ENCODE measurements at regions not wholly inside any gene's neighbourhood (a gene's known extent, or its start where the extent isn't known, plus 50 kb on each side); places are given as distances from the start of the nearest gene placed in this dataset.

DNA sequence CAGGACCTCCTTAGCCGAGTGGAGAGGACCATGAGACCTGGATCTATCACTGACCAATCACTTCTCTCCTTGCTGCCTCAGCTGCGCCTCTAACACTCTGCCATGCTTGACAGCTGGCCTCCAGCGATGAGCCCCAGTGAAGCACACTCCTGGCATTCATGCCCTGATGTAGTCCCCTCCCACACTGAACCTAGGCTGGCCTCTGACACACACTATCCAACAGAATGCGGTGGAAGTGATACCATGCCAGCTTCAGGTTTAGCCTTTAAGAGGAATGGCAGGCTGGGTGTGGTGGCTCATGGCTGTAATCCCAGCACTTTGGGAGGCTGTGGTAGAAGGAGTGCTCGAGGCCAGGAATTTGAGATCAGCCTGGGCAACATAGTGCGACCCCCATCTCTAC, 73.7 kb upstream of the LAPTM4A start:
- no peak for TF ChIP-seq YY1 (IDR thresholded peaks at IDR 0.05; ENCODE audit: low read depth)
- no peak for TF ChIP-seq SMC3 (IDR thresholded peaks at IDR 0.05; ENCODE audit: low read depth, low read length)
- no peak for TF ChIP-seq FOXJ3 (CRISPR knock-in tag; IDR thresholded peaks at IDR 0.05)
- TF ChIP-seq NFIC (IDR thresholded peaks at IDR 0.05; ENCODE audit: borderline replicate concordance): no peak
- TF ChIP-seq GATA2 (CRISPR knock-in tag; IDR thresholded peaks at IDR 0.05): no peak
- Histone ChIP-seq H3K9me2 (no peaks in the 10 kb centered on the region), H3K27me3 (ENCODE audit: insufficient read depth) (no peaks in the 10 kb centered on the region), H3K79me2 (ENCODE audit: insufficient read depth) (no peaks in the 10 kb centered on the region), H3K9me3 (no peaks in the 10 kb centered on the region), H3K4me3 (ENCODE audit: low read depth in 2 of 2, low read length in 1 of 2) (no peak overlapping the region), H2AFZ (ENCODE audit: low read depth) (no peak overlapping the region), H3K4me1 (ENCODE audit: control insufficient read depth in 1 of 2, insufficient read depth in 2 of 2, low read depth in 1 of 2, low read length in 1 of 2) (no peaks in the 10 kb centered on the region; a peak in 1 of 4 replicates), H3K36me3 (replicated peaks in 1 of 2; ENCODE audit: control insufficient read depth in 1 of 2, insufficient read depth in 2 of 2, low read length in 1 of 2) (no peaks in the 10 kb centered on the region), H3K9ac (no peak overlapping the region), H3K27ac (ENCODE audit: low read depth in 2 of 2, low read length in 1 of 2) (no peak overlapping the region), H3F3A (replicated peaks; ENCODE audit: insufficient read depth) (no peaks in the 10 kb centered on the region), H4K20me1 (ENCODE audit: insufficient read depth) (no peaks in the 10 kb centered on the region), H3K4me2 (no peak overlapping the region)
- POLR2A ChIA-PET: no interaction called here
- no peak for DNase-seq
- CTCF ChIA-PET: interaction anchor here (1.0 to 2.7 kb wide), 5 partner anchors 10 to 178 kb away, joined by 3 to 23 read pairs (median 3); no protein-coding TSS in a partner anchor
- WGBS (ENCODE audit: low lambda C conversion rate): 72% methylated on average over 6 of the region's 6 CpGs

DNA sequence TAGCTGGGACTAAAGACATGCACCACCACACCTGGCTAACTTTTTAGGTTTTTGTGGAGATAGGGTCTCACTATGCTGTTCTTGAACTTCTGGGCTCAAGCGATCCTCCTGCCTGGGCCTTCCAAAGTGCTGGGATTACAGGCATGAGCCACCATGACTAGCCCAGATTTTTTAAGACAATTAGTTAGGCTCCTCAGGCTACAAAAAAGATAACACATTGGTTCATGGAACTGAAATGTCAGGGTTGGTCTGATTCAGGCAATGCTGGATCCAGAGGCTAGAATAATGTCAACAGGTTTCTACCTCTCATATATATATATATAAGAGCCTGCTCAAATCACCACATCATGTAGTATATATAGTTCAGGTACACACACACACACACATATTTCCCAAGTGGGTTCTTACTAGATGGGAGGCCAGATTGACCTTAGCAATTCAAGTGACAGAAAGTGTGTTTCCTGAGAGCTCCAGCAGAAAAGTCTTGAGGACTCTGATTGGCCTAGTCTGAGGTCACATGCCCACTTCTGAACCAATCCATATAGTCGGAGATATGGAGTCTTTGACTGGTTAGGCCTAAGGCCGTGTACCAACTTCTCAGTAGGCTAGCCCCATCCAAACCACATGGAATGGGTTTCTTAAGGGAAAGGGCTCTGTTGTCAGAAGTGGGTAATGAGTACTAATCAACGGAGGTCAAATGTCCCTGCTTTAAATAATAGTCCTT, 72.6 kb upstream of the LAPTM4A start:
- Histone ChIP-seq H3K4me1 (ENCODE audit: control insufficient read depth in 1 of 2, insufficient read depth in 2 of 2, low read depth in 1 of 2, low read length in 1 of 2) (no peaks in the 10 kb centered on the region), H3K9ac (no peak overlapping the region), H2AFZ (ENCODE audit: low read depth) (no peak overlapping the region), H3K4me3 (ENCODE audit: low read depth in 2 of 2, low read length in 1 of 2) (no peak overlapping the region), H3K27me3 (ENCODE audit: insufficient read depth) (no peaks in the 10 kb centered on the region), H3F3A (replicated peaks; ENCODE audit: insufficient read depth) (no peaks in the 10 kb centered on the region), H3K4me2 (no peak overlapping the region), H3K36me3 (replicated peaks in 1 of 2; ENCODE audit: control insufficient read depth in 1 of 2, insufficient read depth in 2 of 2, low read length in 1 of 2) (no peaks in the 10 kb centered on the region), H3K27ac (ENCODE audit: low read depth in 2 of 2, low read length in 1 of 2) (no peak overlapping the region), H3K79me2 (ENCODE audit: insufficient read depth) (no peaks in the 10 kb centered on the region), H3K9me3 (no peaks in the 10 kb centered on the region), H3K9me2 (no peaks in the 10 kb centered on the region), H4K20me1 (ENCODE audit: insufficient read depth) (no peaks in the 10 kb centered on the region)
- POLR2A ChIA-PET: no interaction called here
- TF ChIP-seq ELF1 (IDR thresholded peaks at IDR 0.05): no peak
- TF ChIP-seq, protein P1, sequence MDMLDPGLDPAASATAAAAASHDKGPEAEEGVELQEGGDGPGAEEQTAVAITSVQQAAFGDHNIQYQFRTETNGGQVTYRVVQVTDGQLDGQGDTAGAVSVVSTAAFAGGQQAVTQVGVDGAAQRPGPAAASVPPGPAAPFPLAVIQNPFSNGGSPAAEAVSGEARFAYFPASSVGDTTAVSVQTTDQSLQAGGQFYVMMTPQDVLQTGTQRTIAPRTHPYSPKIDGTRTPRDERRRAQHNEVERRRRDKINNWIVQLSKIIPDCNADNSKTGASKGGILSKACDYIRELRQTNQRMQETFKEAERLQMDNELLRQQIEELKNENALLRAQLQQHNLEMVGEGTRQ (IDR thresholded peaks at IDR 0.05; ENCODE audit: borderline replicate concordance, low read depth, low read length): no peak
- TF ChIP-seq, protein P2, sequence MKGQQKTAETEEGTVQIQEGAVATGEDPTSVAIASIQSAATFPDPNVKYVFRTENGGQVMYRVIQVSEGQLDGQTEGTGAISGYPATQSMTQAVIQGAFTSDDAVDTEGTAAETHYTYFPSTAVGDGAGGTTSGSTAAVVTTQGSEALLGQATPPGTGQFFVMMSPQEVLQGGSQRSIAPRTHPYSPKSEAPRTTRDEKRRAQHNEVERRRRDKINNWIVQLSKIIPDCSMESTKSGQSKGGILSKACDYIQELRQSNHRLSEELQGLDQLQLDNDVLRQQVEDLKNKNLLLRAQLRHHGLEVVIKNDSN (IDR thresholded peaks at IDR 0.05; ENCODE audit: borderline replicate concordance, low read depth): peak; percentile 45; the same call in 1 of the 2 replicates
- TF ChIP-seq MEF2A (IDR thresholded peaks at IDR 0.05; ENCODE audit: borderline replicate concordance, low read depth): no peak
- no peak for DNase-seq
- CTCF ChIA-PET: interaction anchor here (1.0 to 2.7 kb wide), 5 partner anchors 11 to 167 kb away, joined by 3 to 23 read pairs (median 5); no protein-coding TSS in a partner anchor
- 86% methylated on average over 4 of the region's 4 CpGs for WGBS (ENCODE audit: low lambda C conversion rate)

DNA sequence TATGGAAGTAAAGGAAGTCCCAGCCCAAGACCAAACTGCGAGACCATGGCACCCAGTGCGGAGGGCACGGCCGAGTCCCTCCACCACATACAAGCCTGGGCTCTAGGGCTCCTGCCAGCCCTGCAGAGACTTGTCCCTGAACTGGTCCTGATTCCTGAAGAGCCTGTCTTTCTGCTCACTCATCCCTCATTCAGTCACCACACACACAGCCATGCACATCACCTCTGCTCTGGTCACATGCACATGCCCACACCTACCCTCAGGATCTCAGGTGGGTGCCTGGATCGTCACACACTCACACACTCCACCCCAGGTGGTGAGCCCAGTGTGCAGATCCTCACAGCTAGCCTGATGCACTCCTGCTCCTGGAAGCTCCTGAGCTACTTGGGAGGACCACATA, 71.4 kb upstream of the LAPTM4A start:
- Histone ChIP-seq H3K27ac (ENCODE audit: low read depth in 2 of 2, low read length in 1 of 2) (no peak overlapping the region), H3K4me2 (no peak overlapping the region), H3K27me3 (ENCODE audit: insufficient read depth) (no peaks in the 10 kb centered on the region), H3K36me3 (replicated peaks in 1 of 2; ENCODE audit: control insufficient read depth in 1 of 2, insufficient read depth in 2 of 2, low read length in 1 of 2) (no peaks in the 10 kb centered on the region), H2AFZ (ENCODE audit: low read depth) (no peak overlapping the region), H3K4me1 (ENCODE audit: control insufficient read depth in 1 of 2, insufficient read depth in 2 of 2, low read depth in 1 of 2, low read length in 1 of 2) (no peaks in the 10 kb centered on the region), H3K9ac (no peak overlapping the region), H3K9me2 (no peaks in the 10 kb centered on the region), H3F3A (replicated peaks; ENCODE audit: insufficient read depth) (no peaks in the 10 kb centered on the region), H3K4me3 (ENCODE audit: low read depth in 2 of 2, low read length in 1 of 2) (no peak overlapping the region), H4K20me1 (ENCODE audit: insufficient read depth) (no peaks in the 10 kb centered on the region), H3K79me2 (ENCODE audit: insufficient read depth) (no peaks in the 10 kb centered on the region), H3K9me3 (no peaks in the 10 kb centered on the region)
- ChIA-PET CTCF (interaction anchor here (0.9 to 2.9 kb wide), 5 partner anchors 9 to 168 kb away, joined by 3 to 13 read pairs (median 3); no protein-coding TSS in a partner anchor), POLR2A (no interaction called here)
- 86% methylated on average over 5 of the region's 5 CpGs for WGBS (ENCODE audit: low lambda C conversion rate)
- no peak for DNase-seq
- TF ChIP-seq, protein P3, sequence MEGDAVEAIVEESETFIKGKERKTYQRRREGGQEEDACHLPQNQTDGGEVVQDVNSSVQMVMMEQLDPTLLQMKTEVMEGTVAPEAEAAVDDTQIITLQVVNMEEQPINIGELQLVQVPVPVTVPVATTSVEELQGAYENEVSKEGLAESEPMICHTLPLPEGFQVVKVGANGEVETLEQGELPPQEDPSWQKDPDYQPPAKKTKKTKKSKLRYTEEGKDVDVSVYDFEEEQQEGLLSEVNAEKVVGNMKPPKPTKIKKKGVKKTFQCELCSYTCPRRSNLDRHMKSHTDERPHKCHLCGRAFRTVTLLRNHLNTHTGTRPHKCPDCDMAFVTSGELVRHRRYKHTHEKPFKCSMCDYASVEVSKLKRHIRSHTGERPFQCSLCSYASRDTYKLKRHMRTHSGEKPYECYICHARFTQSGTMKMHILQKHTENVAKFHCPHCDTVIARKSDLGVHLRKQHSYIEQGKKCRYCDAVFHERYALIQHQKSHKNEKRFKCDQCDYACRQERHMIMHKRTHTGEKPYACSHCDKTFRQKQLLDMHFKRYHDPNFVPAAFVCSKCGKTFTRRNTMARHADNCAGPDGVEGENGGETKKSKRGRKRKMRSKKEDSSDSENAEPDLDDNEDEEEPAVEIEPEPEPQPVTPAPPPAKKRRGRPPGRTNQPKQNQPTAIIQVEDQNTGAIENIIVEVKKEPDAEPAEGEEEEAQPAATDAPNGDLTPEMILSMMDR (IDR thresholded peaks at IDR 0.05): no peak
- TF ChIP-seq, protein P4, sequence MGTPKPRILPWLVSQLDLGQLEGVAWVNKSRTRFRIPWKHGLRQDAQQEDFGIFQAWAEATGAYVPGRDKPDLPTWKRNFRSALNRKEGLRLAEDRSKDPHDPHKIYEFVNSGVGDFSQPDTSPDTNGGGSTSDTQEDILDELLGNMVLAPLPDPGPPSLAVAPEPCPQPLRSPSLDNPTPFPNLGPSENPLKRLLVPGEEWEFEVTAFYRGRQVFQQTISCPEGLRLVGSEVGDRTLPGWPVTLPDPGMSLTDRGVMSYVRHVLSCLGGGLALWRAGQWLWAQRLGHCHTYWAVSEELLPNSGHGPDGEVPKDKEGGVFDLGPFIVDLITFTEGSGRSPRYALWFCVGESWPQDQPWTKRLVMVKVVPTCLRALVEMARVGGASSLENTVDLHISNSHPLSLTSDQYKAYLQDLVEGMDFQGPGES (IDR thresholded peaks at IDR 0.05; ENCODE audit: low read depth, low read length): no peak
- TF ChIP-seq, protein P1 (IDR thresholded peaks at IDR 0.05; ENCODE audit: borderline replicate concordance, low read depth, low read length): no peak
- no peak for TF ChIP-seq RCOR1 (IDR thresholded peaks at IDR 0.05; ENCODE audit: low read length)
- no peak for TF ChIP-seq CHD2 (IDR thresholded peaks at IDR 0.05; ENCODE audit: low read length, partially characterized antibody)
- TF ChIP-seq, protein P2 (IDR thresholded peaks at IDR 0.05; ENCODE audit: borderline replicate concordance, low read depth): no peak
- TF ChIP-seq JUND (IDR thresholded peaks at IDR 0.05): no peak

All from SK-N-SH (cell line).